H9 (cell line): ENCODE measurements at regions not wholly inside any gene's neighbourhood (a gene's known extent, or its start where the extent isn't known, plus 50 kb on each side); places are given as distances from the start of the nearest gene placed in this dataset.

Source experiments
- DNase-seq: peaks from one replicate; pipeline ENCODE4 v3.0.0-alpha.2; 2017
- H2AFZ ChIP-seq: one replicate; pipeline ENCODE4 v1.6.1; 2013; ENCODE audit warnings: mild to moderate bottlenecking, low read length, control low read depth, moderate library complexity
- H2AK5ac ChIP-seq: 2 replicates; pipeline ENCODE4 v1.6.1; 2013; ENCODE audit warnings: low read length, control low read depth, mixed read lengths; ENCODE audit not compliant: insufficient read length
- H2BK120ac ChIP-seq: one replicate; pipeline ENCODE4 v1.6.1; 2013; ENCODE audit warnings: low read depth, mild to moderate bottlenecking, low read length, control low read depth, inconsistent platforms; ENCODE audit not compliant: poor library complexity, severe bottlenecking
- H2BK12ac ChIP-seq: 2 replicates; pipeline ENCODE4 v1.6.1; 2013; ENCODE audit warnings: low read length, control low read depth, mixed read lengths, low read depth; ENCODE audit not compliant: insufficient read length
- H2BK15ac ChIP-seq: 2 replicates; pipeline ENCODE4 v1.6.1; 2013; ENCODE audit warnings: low read depth, low read length, control low read depth
- H2BK20ac ChIP-seq: one replicate; pipeline ENCODE4 v1.6.1; 2013; ENCODE audit warnings: low read depth, mild to moderate bottlenecking, low read length, control low read depth, inconsistent platforms; ENCODE audit not compliant: poor library complexity, severe bottlenecking
- H2BK5ac ChIP-seq: 2 replicates; pipeline ENCODE4 v1.6.1; 2013; ENCODE audit warnings: low read length, control low read depth, mixed read lengths; ENCODE audit not compliant: insufficient read length
- H3K14ac ChIP-seq: 2 replicates; pipeline ENCODE4 v1.6.1; 2013; ENCODE audit warnings: low read length, control low read depth; ENCODE audit not compliant: insufficient read depth
- H3K18ac ChIP-seq: 2 replicates; pipeline ENCODE4 v1.6.1; 2013; ENCODE audit warnings: low read depth, mild to moderate bottlenecking, mixed read lengths, low read length, control low read depth; ENCODE audit not compliant: insufficient read length
- H3K23ac ChIP-seq: 2 replicates; pipeline ENCODE4 v1.6.1; 2013; ENCODE audit warnings: low read length, control low read depth, mixed read lengths, low read depth; ENCODE audit not compliant: insufficient read length
- H3K23me2 ChIP-seq: 2 replicates; pipeline ENCODE4 v1.6.1; 2013; ENCODE audit warnings: low read depth, mild to moderate bottlenecking, mixed read lengths, low read length, control low read depth; ENCODE audit not compliant: insufficient read length, poor library complexity, severe bottlenecking
- H3K27ac ChIP-seq: 2 replicates; pipeline ENCODE4 v1.5.1; 2013; ENCODE audit warnings: low read length, control low read depth, mixed read lengths, low read depth; ENCODE audit not compliant: insufficient read length
- H3K27me3 ChIP-seq: 2 replicates; pipeline ENCODE4 v1.6.1; 2013; ENCODE audit warnings: low read length, control low read depth, inconsistent platforms; ENCODE audit not compliant: insufficient read depth
- H3K4ac ChIP-seq: 2 replicates; pipeline ENCODE4 v1.6.1; 2013; ENCODE audit warnings: low read depth, mild to moderate bottlenecking, control low read depth, inconsistent platforms, low read length, moderate library complexity
- H3K4me1 ChIP-seq: 2 replicates; pipeline ENCODE4 v1.6.1; 2013; ENCODE audit warnings: low read length, control low read depth, inconsistent platforms; ENCODE audit not compliant: insufficient read depth
- H3K4me2 ChIP-seq: 2 replicates; pipeline ENCODE4 v1.6.1; 2013; ENCODE audit warnings: low read length, control low read depth, mixed read lengths; ENCODE audit not compliant: insufficient read length, insufficient read depth
- H3K56ac ChIP-seq: 2 replicates; pipeline ENCODE4 v1.6.1; 2013; ENCODE audit warnings: low read depth, mild to moderate bottlenecking, mixed read lengths, low read length, control low read depth; ENCODE audit not compliant: insufficient read length
- H3K79me1 ChIP-seq: 2 replicates; pipeline ENCODE4 v1.6.1; 2013; ENCODE audit warnings: low read depth, mild to moderate bottlenecking, moderate library complexity, low read length, control low read depth, inconsistent platforms; ENCODE audit not compliant: insufficient read depth, poor library complexity, severe bottlenecking
- H3K79me2 ChIP-seq: 2 replicates; pipeline ENCODE4 v1.6.1; 2013; ENCODE audit warnings: low read length, control low read depth, inconsistent platforms; ENCODE audit not compliant: insufficient read depth
- H3K9ac ChIP-seq: 2 replicates; pipeline ENCODE4 v1.6.1; 2013; ENCODE audit warnings: low read length, control low read depth, mixed read lengths; ENCODE audit not compliant: insufficient read length; ENCODE audit errors: extremely low read depth
- H3K9me3 ChIP-seq: one replicate; pipeline ENCODE4 v1.6.1; 2013; ENCODE audit warnings: low read depth, low read length, inconsistent platforms; ENCODE audit not compliant: control insufficient read depth
- H3T11ph ChIP-seq: one replicate; pipeline ENCODE4 v1.6.1; 2013; ENCODE audit warnings: mild to moderate bottlenecking, low read length, control low read depth, inconsistent platforms
- H4K20me1 ChIP-seq: one replicate; pipeline ENCODE4 v1.6.1; 2013; ENCODE audit not compliant: control insufficient read depth, insufficient read length, insufficient read depth
- H4K5ac ChIP-seq: 2 replicates; pipeline ENCODE4 v1.6.1; 2013; ENCODE audit warnings: low read depth, mild to moderate bottlenecking, mixed read lengths, low read length, control low read depth; ENCODE audit not compliant: insufficient read length
- H4K8ac ChIP-seq: replicated peaks from 2 replicates; pipeline ENCODE4 v1.6.1; 2013; ENCODE audit warnings: low read length, control low read depth, mixed read lengths, low read depth; ENCODE audit not compliant: insufficient read length
- H4K91ac ChIP-seq: 2 replicates; pipeline ENCODE4 v1.6.1; 2013; ENCODE audit warnings: low read depth, mild to moderate bottlenecking, moderate library complexity, mixed read lengths, low read length, control low read depth; ENCODE audit not compliant: insufficient read length
- H3K27ac Mint-ChIP-seq, 3 experiments: 2 replicates in 2 of 3; 3 replicates in 1 of 3; pipeline ENCODE4 v1.8.0; 2020 to 2021; ENCODE audit warnings: mixed read lengths in 3 of 3, mild to moderate bottlenecking in 1 of 3, moderate library complexity in 1 of 3
- H3K27me3 Mint-ChIP-seq: 2 replicates; pipeline ENCODE4 v1.8.0; 2021; ENCODE audit warnings: low read depth, mild to moderate bottlenecking, moderate library complexity, mixed read lengths
- H3K36me3 Mint-ChIP-seq, 3 experiments: 2 replicates in 2 of 3; 3 replicates in 1 of 3; pipeline ENCODE4 v1.8.0; 2020 to 2021; ENCODE audit warnings: low read depth in 3 of 3, mixed read lengths in 3 of 3; ENCODE audit not compliant: insufficient read depth in 1 of 3
- H3K4me1 Mint-ChIP-seq, 2 experiments: 2 replicates each; pipeline ENCODE4 v1.8.0; 2020; ENCODE audit warnings: mixed read lengths in 2 of 2
- H3K4me3 Mint-ChIP-seq, 2 experiments: 2 replicates in 1 of 2; 3 replicates in 1 of 2; pipeline ENCODE4 v1.8.0; 2020 to 2021; ENCODE audit warnings: mild to moderate bottlenecking in 2 of 2, mixed read lengths in 2 of 2, moderate library complexity in 1 of 2
- H3K9me3 Mint-ChIP-seq, 2 experiments: 2 replicates in 1 of 2; 3 replicates in 1 of 2; pipeline ENCODE4 v1.8.0; 2020; ENCODE audit warnings: mild to moderate bottlenecking in 2 of 2, mixed read lengths in 2 of 2, moderate library complexity in 1 of 2
- WGBS: extraction: QIAGEN DNeasy Blood & Tissue Kit; methylation state at CpG from one replicate; pipeline ENCODE4 v1.1.7; 2013; ENCODE audit warnings: missing lambda C conversion rate, low lambda C conversion rate, mixed read lengths; ENCODE audit not compliant: insufficient read length; ENCODE audit errors: extremely low coverage; 5-methylcytosine and 5-hydroxymethylcytosine counted together
- TF ChIP-seq, protein P1 (sequence below): fragments of 200-600 bp; sonication (generic); conservative IDR thresholded peaks from 3 replicates; pipeline ENCODE4 v1.8.0; 2021; ENCODE audit warnings: antibody characterized with exemption, mild to moderate bottlenecking

DNA sequence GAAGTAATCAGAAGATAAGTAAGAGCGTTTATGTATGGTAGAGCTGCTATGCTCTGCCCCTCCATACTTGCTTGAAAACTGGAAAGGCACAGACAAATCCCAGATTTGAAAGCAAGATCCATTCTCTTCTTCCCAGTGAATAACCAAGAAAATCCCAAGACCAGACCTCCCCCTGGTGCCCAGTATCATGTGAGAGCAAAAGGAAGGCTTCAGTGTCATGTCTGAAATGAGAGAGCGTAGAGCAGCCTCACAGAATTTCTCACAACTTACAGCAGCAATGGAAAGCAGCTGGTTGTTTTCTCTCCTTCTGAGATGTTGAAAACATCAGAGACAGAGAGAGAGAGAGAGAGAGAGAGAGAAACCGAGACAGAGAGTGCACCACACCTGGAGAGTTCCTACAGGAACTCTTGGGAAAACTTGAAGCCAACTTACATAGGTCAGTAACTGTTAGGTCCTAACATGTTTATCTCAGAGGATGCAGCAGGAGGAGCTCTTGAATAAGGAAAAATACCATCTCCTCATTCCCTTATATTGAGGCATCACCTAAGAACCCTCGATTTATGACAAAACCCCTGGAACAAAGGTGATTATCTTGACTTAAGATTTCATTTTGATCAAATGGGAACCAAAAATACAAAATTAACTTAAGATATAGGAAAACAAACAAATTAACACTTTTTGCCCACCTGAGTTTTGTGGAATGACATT, 273.3 kb downstream of the NSUN3 start:
- TF ChIP-seq, protein P1, sequence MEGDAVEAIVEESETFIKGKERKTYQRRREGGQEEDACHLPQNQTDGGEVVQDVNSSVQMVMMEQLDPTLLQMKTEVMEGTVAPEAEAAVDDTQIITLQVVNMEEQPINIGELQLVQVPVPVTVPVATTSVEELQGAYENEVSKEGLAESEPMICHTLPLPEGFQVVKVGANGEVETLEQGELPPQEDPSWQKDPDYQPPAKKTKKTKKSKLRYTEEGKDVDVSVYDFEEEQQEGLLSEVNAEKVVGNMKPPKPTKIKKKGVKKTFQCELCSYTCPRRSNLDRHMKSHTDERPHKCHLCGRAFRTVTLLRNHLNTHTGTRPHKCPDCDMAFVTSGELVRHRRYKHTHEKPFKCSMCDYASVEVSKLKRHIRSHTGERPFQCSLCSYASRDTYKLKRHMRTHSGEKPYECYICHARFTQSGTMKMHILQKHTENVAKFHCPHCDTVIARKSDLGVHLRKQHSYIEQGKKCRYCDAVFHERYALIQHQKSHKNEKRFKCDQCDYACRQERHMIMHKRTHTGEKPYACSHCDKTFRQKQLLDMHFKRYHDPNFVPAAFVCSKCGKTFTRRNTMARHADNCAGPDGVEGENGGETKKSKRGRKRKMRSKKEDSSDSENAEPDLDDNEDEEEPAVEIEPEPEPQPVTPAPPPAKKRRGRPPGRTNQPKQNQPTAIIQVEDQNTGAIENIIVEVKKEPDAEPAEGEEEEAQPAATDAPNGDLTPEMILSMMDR: peak; percentile 76
- no peaks in the 10 kb centered on the region for H3K9me3 ChIP-seq
- no peak overlapping the region for H2BK120ac ChIP-seq
- H2BK20ac ChIP-seq: no peak overlapping the region
- peaks cover 4 to 13% of the 10 kb centered on the region in 2 experiments; a peak in 3 of 4 replicates for H3K4me1 Mint-ChIP-seq
- no peaks in the 10 kb centered on the region for H3K9me3 Mint-ChIP-seq
- H2AK5ac ChIP-seq: no peak overlapping the region
- no peak overlapping the region for H3K18ac ChIP-seq
- no peaks in the 10 kb centered on the region for H4K20me1 ChIP-seq
- no peak overlapping the region for H3T11ph ChIP-seq
- no peak overlapping the region for H4K8ac ChIP-seq
- H4K91ac ChIP-seq: no peak overlapping the region
- peak overlapping the region; percentile 37 for H2AFZ ChIP-seq
- no peak overlapping the region for H3K9ac ChIP-seq
- H3K4me1 ChIP-seq: no peaks in the 10 kb centered on the region
- H3K79me1 ChIP-seq: no peaks in the 10 kb centered on the region
- no peak overlapping the region for H2BK15ac ChIP-seq
- H3K56ac ChIP-seq: no peak overlapping the region
- H3K27ac ChIP-seq: no peak overlapping the region
- H3K27me3 Mint-ChIP-seq: no peaks in the 10 kb centered on the region
- H2BK12ac ChIP-seq: no peak overlapping the region
- H4K5ac ChIP-seq: no peak overlapping the region
- no peaks in the 10 kb centered on the region; a peak in 1 of 7 replicates for H3K36me3 Mint-ChIP-seq
- H3K27ac Mint-ChIP-seq: peak overlapping the region in 1 of 3 experiments; percentile 73; a peak in 1 of 7 replicates
- no peak overlapping the region for H3K23ac ChIP-seq
- peak; percentile 31 for DNase-seq
- no peak overlapping the region for H3K14ac ChIP-seq
- H2BK5ac ChIP-seq: no peak overlapping the region
- WGBS: no CpG with 5 or more reads among the region's 4 CpGs
- no peaks in the 10 kb centered on the region for H3K79me2 ChIP-seq
- H3K27me3 ChIP-seq: no peaks in the 10 kb centered on the region
- H3K4ac ChIP-seq: no peak overlapping the region
- no peak overlapping the region for H3K4me3 Mint-ChIP-seq
- no peaks in the 10 kb centered on the region for H3K23me2 ChIP-seq
- no peak overlapping the region for H3K4me2 ChIP-seq
